ENCODE measurements at regions not wholly inside any gene's neighbourhood (a gene's known extent, or its start where the extent isn't known, plus 50 kb on each side); places are given as distances from the start of the nearest gene placed in this dataset.

DNA sequence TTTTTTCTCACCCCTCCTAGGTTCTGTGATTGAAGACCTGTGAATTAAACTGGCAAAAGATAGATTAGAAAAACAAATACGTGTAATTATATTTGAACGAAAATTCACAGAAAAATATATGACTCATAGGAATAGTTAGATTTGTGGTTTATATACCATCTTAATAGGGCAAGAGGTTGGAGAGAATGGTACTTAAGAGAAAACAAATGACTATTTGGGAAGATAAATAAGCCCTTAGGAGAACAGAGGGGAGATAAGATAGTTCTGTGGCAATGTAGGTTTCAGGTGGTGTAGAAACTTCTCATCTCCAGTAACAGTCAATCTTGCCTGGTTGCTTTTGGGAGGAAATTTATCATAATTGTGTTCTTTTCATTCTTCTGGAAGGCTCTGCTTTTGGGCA lies 122.0 kb downstream of the PRDM9 start:
- Histone ChIP-seq H3K27ac (replicated peaks in 1 of 4) (no peak overlapping the region), H3K4me3 (no peak overlapping the region), H3K36me3 (no peaks in the 10 kb centered on the region), H3K27me3 (no peaks in the 10 kb centered on the region), H3K9me3 (no peaks in the 10 kb centered on the region), H3K4me1 (no peaks in the 10 kb centered on the region)
- intact Hi-C loops (cut with DNase I), result no loop called here
- 81% methylated on average over 2 of the region's 2 CpGs for WGBS
- TF ChIP-seq, protein P1, sequence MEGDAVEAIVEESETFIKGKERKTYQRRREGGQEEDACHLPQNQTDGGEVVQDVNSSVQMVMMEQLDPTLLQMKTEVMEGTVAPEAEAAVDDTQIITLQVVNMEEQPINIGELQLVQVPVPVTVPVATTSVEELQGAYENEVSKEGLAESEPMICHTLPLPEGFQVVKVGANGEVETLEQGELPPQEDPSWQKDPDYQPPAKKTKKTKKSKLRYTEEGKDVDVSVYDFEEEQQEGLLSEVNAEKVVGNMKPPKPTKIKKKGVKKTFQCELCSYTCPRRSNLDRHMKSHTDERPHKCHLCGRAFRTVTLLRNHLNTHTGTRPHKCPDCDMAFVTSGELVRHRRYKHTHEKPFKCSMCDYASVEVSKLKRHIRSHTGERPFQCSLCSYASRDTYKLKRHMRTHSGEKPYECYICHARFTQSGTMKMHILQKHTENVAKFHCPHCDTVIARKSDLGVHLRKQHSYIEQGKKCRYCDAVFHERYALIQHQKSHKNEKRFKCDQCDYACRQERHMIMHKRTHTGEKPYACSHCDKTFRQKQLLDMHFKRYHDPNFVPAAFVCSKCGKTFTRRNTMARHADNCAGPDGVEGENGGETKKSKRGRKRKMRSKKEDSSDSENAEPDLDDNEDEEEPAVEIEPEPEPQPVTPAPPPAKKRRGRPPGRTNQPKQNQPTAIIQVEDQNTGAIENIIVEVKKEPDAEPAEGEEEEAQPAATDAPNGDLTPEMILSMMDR (IDR thresholded peaks at IDR 0.05), result no peak
- TF ChIP-seq EP300 (IDR thresholded peaks at IDR 0.05) (no peak), POLR2A (IDR thresholded peaks at IDR 0.05; ENCODE audit: low read depth) (no peak), POLR2AphosphoS5 (IDR thresholded peaks at IDR 0.05) (no peak)
- DNase-seq (ENCODE audit: extremely low spot score), result no peak

- TF ChIP-seq POLR2A (IDR thresholded peaks at IDR 0.05; ENCODE audit: low read depth) (no peak), POLR2AphosphoS5 (IDR thresholded peaks at IDR 0.05) (no peak), EP300 (IDR thresholded peaks at IDR 0.05) (no peak)
- TF ChIP-seq, protein P1 (IDR thresholded peaks at IDR 0.05), result no peak
- WGBS, result 50% methylated on average over 2 of the region's 2 CpGs
These were observed 124.1 kb downstream of the PRDM9 start for GRCh38 chr5:23631302-23632045.

DNA sequence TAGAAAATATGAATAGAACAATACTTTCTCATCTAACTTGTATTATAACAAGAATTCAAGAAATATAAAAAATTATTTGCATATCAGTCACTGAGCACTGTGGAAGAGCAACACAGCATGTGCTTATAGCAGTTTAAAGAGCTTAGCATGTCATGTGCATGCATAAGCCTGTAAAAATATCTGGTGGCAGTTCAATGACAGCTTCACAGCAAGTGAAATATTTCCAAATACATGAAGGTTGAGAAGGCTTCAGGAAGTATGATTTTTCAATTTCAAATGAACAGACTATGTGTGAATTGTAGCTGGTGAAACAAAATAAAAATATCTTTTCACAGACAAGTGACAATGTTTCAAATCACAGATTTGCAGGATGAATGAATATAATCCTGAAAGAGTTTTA lies 128.5 kb downstream of the PRDM9 start:
- Histone ChIP-seq H3K27ac (replicated peaks in 1 of 4) (no peak overlapping the region), H3K4me3 (no peak overlapping the region), H3K36me3 (no peaks in the 10 kb centered on the region), H3K27me3 (no peaks in the 10 kb centered on the region), H3K9me3 (no peaks in the 10 kb centered on the region), H3K4me1 (no peaks in the 10 kb centered on the region)
- no peak for DNase-seq (ENCODE audit: extremely low spot score)
- TF ChIP-seq, protein P1 (IDR thresholded peaks at IDR 0.05), result no peak
- TF ChIP-seq POLR2A (IDR thresholded peaks at IDR 0.05; ENCODE audit: low read depth), result no peak
- intact Hi-C loops (cut with DNase I), result no loop called here

More at GRCh38 chr5:23631302-23632045, 124.1 kb downstream of the PRDM9 start:
- H3K4me1 ChIP-seq, result no peaks in the 10 kb centered on the region
- H3K9me3 ChIP-seq, result no peaks in the 10 kb centered on the region
- no peaks in the 10 kb centered on the region for H3K27me3 ChIP-seq
- no peaks in the 10 kb centered on the region for H3K36me3 ChIP-seq
- no peak for DNase-seq (ENCODE audit: extremely low spot score)
- no peak overlapping the region for H3K4me3 ChIP-seq
- H3K27ac ChIP-seq (replicated peaks in 1 of 4), result no peak overlapping the region
- intact Hi-C loops (cut with DNase I), result no loop called here

- H3K4me1 ChIP-seq, result no peaks in the 10 kb centered on the region
- no peak overlapping the region for H3K4me3 ChIP-seq
- no peaks in the 10 kb centered on the region for H3K9me3 ChIP-seq
- no peak for DNase-seq (ENCODE audit: extremely low spot score)
- intact Hi-C loops (cut with DNase I), result no loop called here
- H3K27ac ChIP-seq (replicated peaks in 1 of 4), result no peak overlapping the region
- no peaks in the 10 kb centered on the region for H3K36me3 ChIP-seq
- TF ChIP-seq EP300 (IDR thresholded peaks at IDR 0.05) (no peak), POLR2AphosphoS5 (IDR thresholded peaks at IDR 0.05) (no peak), POLR2A (IDR thresholded peaks at IDR 0.05; ENCODE audit: low read depth) (no peak)
- TF ChIP-seq, protein P1 (IDR thresholded peaks at IDR 0.05), result no peak
- no peaks in the 10 kb centered on the region for H3K27me3 ChIP-seq
- 92% methylated on average over 1 of the region's 1 CpG for WGBS
These were observed 131.9 kb downstream of the PRDM9 start for GRCh38 chr5:23639326-23639725.

GRCh38 chr5:23648656-23649055 lies 141.2 kb downstream of the PRDM9 start:
- 93% methylated on average over 1 of the region's 1 CpG for WGBS
- no peaks in the 10 kb centered on the region for H3K9me3 ChIP-seq
- no peak overlapping the region for H3K4me3 ChIP-seq
- TF ChIP-seq EP300 (IDR thresholded peaks at IDR 0.05) (no peak), POLR2A (IDR thresholded peaks at IDR 0.05; ENCODE audit: low read depth) (no peak)
- no peaks in the 10 kb centered on the region for H3K36me3 ChIP-seq
- H3K4me1 ChIP-seq, result no peaks in the 10 kb centered on the region
- H3K27me3 ChIP-seq, result no peaks in the 10 kb centered on the region
- intact Hi-C loops (cut with DNase I), result no loop called here
- DNase-seq (ENCODE audit: extremely low spot score), result no peak
- no peak overlapping the region for H3K27ac ChIP-seq (replicated peaks in 1 of 4)

All from esophagus muscularis mucosa (tissue), 4 donors.